ENCODE measurements at regions not wholly inside any gene's neighbourhood (a gene's known extent, or its start where the extent isn't known, plus 50 kb on each side); places are given as distances from the start of the nearest gene placed in this dataset.

GRCh38 chr10:71141528-71141927 is 70.8 kb upstream of the UNC5B start:
- Histone ChIP-seq H3K4me3 (ENCODE audit: low read depth in 1 of 2, low read length in 2 of 2) (no peak overlapping the region), H4K20me1 (ENCODE audit: insufficient read depth, low read length) (peaks cover 2% of the 10 kb centered on the region; the same call in 1 of the 2 replicates), H3K36me3 (ENCODE audit: insufficient read depth, low read length) (no peaks in the 10 kb centered on the region), H3K9ac (ENCODE audit: low read depth, low read length) (no peak overlapping the region), H3K9me3 (ENCODE audit: insufficient read depth, low read length, severe bottlenecking) (no peaks in the 10 kb centered on the region), H2AFZ (ENCODE audit: low read depth, low read length) (no peak overlapping the region), H3K79me2 (ENCODE audit: insufficient read depth, low read length) (no peaks in the 10 kb centered on the region), H3K4me2 (ENCODE audit: insufficient read depth, low read length) (no peak overlapping the region), H3K27ac (ENCODE audit: low read length) (no peak overlapping the region), H3K27me3 (ENCODE audit: insufficient read depth, low read length, poor library complexity) (peaks cover 21% of the 10 kb centered on the region), H3K4me1 (ENCODE audit: insufficient read depth, low read length) (no peaks in the 10 kb centered on the region)
- DNase-seq (no peak), ATAC-seq (ENCODE audit: insufficient read depth, low read depth) (no peak)
- TF ChIP-seq CTCF (IDR thresholded peaks at IDR 0.05; ENCODE audit: borderline replicate concordance, extremely low read depth, low read length, poor library complexity, severe bottlenecking): no peak
- TF ChIP-seq EZH2 (IDR thresholded peaks at IDR 0.05; ENCODE audit: borderline replicate concordance, low read depth, low read length, severe bottlenecking): no peak

- Histone ChIP-seq H4K20me1 (ENCODE audit: insufficient read depth, low read length) (peaks cover 2% of the 10 kb centered on the region; the same call in 1 of the 2 replicates), H3K27me3 (ENCODE audit: insufficient read depth, low read length, poor library complexity) (peaks cover 21% of the 10 kb centered on the region), H3K36me3 (ENCODE audit: insufficient read depth, low read length) (no peaks in the 10 kb centered on the region), H3K4me3 (ENCODE audit: low read depth in 1 of 2, low read length in 2 of 2) (no peak overlapping the region), H3K79me2 (ENCODE audit: insufficient read depth, low read length) (no peaks in the 10 kb centered on the region), H3K4me2 (ENCODE audit: insufficient read depth, low read length) (no peak overlapping the region), H3K9me3 (ENCODE audit: insufficient read depth, low read length, severe bottlenecking) (no peaks in the 10 kb centered on the region), H3K9ac (ENCODE audit: low read depth, low read length) (no peak overlapping the region), H3K4me1 (ENCODE audit: insufficient read depth, low read length) (no peaks in the 10 kb centered on the region), H2AFZ (ENCODE audit: low read depth, low read length) (no peak overlapping the region), H3K27ac (ENCODE audit: low read length) (no peak overlapping the region)
- ATAC-seq (ENCODE audit: insufficient read depth, low read depth) (no peak), DNase-seq (no peak)
- no peak for TF ChIP-seq CTCF (IDR thresholded peaks at IDR 0.05; ENCODE audit: borderline replicate concordance, extremely low read depth, low read length, poor library complexity, severe bottlenecking)
These were observed 69.2 kb upstream of the UNC5B start for GRCh38 chr10:71143170-71143569.

- Histone ChIP-seq H3K27me3 (ENCODE audit: insufficient read depth, low read length, poor library complexity) (peaks cover 20% of the 10 kb centered on the region), H3K4me2 (ENCODE audit: insufficient read depth, low read length) (no peak overlapping the region), H3K4me3 (ENCODE audit: low read depth in 1 of 2, low read length in 2 of 2) (no peak overlapping the region), H3K9me3 (ENCODE audit: insufficient read depth, low read length, severe bottlenecking) (no peaks in the 10 kb centered on the region), H3K27ac (ENCODE audit: low read length) (no peak overlapping the region), H3K36me3 (ENCODE audit: insufficient read depth, low read length) (no peaks in the 10 kb centered on the region), H4K20me1 (ENCODE audit: insufficient read depth, low read length) (peaks cover 2% of the 10 kb centered on the region; the same call in 1 of the 2 replicates), H3K9ac (ENCODE audit: low read depth, low read length) (no peak overlapping the region), H3K79me2 (ENCODE audit: insufficient read depth, low read length) (no peaks in the 10 kb centered on the region), H3K4me1 (ENCODE audit: insufficient read depth, low read length) (no peaks in the 10 kb centered on the region), H2AFZ (ENCODE audit: low read depth, low read length) (no peak overlapping the region)
- TF ChIP-seq EZH2 (IDR thresholded peaks at IDR 0.05; ENCODE audit: borderline replicate concordance, low read depth, low read length, severe bottlenecking) (no peak), CTCF (IDR thresholded peaks at IDR 0.05; ENCODE audit: borderline replicate concordance, extremely low read depth, low read length, poor library complexity, severe bottlenecking) (no peak)
- no peak for ATAC-seq (ENCODE audit: insufficient read depth, low read depth)
- no peak for DNase-seq
These were observed 68.8 kb upstream of the UNC5B start for GRCh38 chr10:71143610-71144009.

GRCh38 chr10:71144824-71145223 is 67.5 kb upstream of the UNC5B start:
- ATAC-seq (ENCODE audit: insufficient read depth, low read depth): no peak
- no peak for TF ChIP-seq CTCF (IDR thresholded peaks at IDR 0.05; ENCODE audit: borderline replicate concordance, extremely low read depth, low read length, poor library complexity, severe bottlenecking)
- no peak for TF ChIP-seq EZH2 (IDR thresholded peaks at IDR 0.05; ENCODE audit: borderline replicate concordance, low read depth, low read length, severe bottlenecking)
- no peak overlapping the region for H3K4me2 ChIP-seq (ENCODE audit: insufficient read depth, low read length)
- H3K36me3 ChIP-seq (ENCODE audit: insufficient read depth, low read length): no peaks in the 10 kb centered on the region
- DNase-seq: no peak
- no peaks in the 10 kb centered on the region for H3K9me3 ChIP-seq (ENCODE audit: insufficient read depth, low read length, severe bottlenecking)
- no peaks in the 10 kb centered on the region for H3K79me2 ChIP-seq (ENCODE audit: insufficient read depth, low read length)
- peaks cover 10% of the 10 kb centered on the region for H3K27me3 ChIP-seq (ENCODE audit: insufficient read depth, low read length, poor library complexity)
- H3K27ac ChIP-seq (ENCODE audit: low read length): no peak overlapping the region
- H3K4me1 ChIP-seq (ENCODE audit: insufficient read depth, low read length): no peaks in the 10 kb centered on the region
- no peak overlapping the region for H3K4me3 ChIP-seq (ENCODE audit: low read depth in 1 of 2, low read length in 2 of 2)
- H2AFZ ChIP-seq (ENCODE audit: low read depth, low read length): no peak overlapping the region
- H4K20me1 ChIP-seq (ENCODE audit: insufficient read depth, low read length): no peaks in the 10 kb centered on the region
- no peak overlapping the region for H3K9ac ChIP-seq (ENCODE audit: low read depth, low read length)
